Liver (tissue), 8 donors: ENCODE measurements at regions not wholly inside any gene's neighbourhood (a gene's known extent, or its start where the extent isn't known, plus 50 kb on each side); places are given as distances from the start of the nearest gene placed in this dataset.

Source experiments
- DNase-seq: peaks from one replicate; pipeline ENCODE4 v3.0.0-alpha.2; 2017; ENCODE audit warnings: low spot score
- H3K27ac ChIP-seq, 2 donors: one replicate each; pipeline ENCODE4 v1.7.0; 2013; ENCODE audit warnings: inconsistent platforms in 2 of 2, low read length in 2 of 2, control low read depth in 1 of 2, low read depth in 1 of 2, mild to moderate bottlenecking in 1 of 2
- H3K27me3 ChIP-seq, 4 donors: one replicate each; pipeline versions ENCODE4 v1.6.1 to v1.7.0; 2013; ENCODE audit warnings: low read length in 3 of 4, inconsistent platforms in 1 of 4, mild to moderate bottlenecking in 1 of 4, moderate library complexity in 1 of 4; ENCODE audit not compliant: control insufficient read depth in 4 of 4, insufficient read depth in 4 of 4
- H3K36me3 ChIP-seq, 4 donors: one replicate each; pipeline versions ENCODE4 v1.6.1 to v1.7.0; 2013; ENCODE audit warnings: low read length in 3 of 4, mild to moderate bottlenecking in 3 of 4, low read depth in 1 of 4, moderate library complexity in 1 of 4; ENCODE audit not compliant: control insufficient read depth in 4 of 4, insufficient read depth in 3 of 4
- H3K4me1 ChIP-seq, 4 donors: one replicate each; pipeline versions ENCODE4 v1.6.1 to v1.7.0; 2013; ENCODE audit warnings: low read length in 3 of 4, mild to moderate bottlenecking in 3 of 4, moderate library complexity in 1 of 4; ENCODE audit not compliant: control insufficient read depth in 4 of 4, insufficient read depth in 4 of 4
- H3K4me3 ChIP-seq, 3 donors: one replicate each; pipeline versions ENCODE4 v1.6.1 to v1.7.0; 2013; ENCODE audit warnings: low read length in 3 of 3, control low read depth in 1 of 3, low read depth in 1 of 3, mild to moderate bottlenecking in 1 of 3
- H3K9ac ChIP-seq, 2 donors: one replicate each; pipeline ENCODE4 v1.7.0; 2013; ENCODE audit warnings: low read length in 2 of 2, mild to moderate bottlenecking in 2 of 2, moderate library complexity in 2 of 2, control low read depth in 1 of 2, low read depth in 1 of 2
- H3K9me3 ChIP-seq, 4 donors: one replicate each; pipeline versions ENCODE4 v1.6.1 to v1.7.0; 2013; ENCODE audit warnings: low read length in 3 of 4; ENCODE audit not compliant: control insufficient read depth in 4 of 4
- EGR1 ChIP-seq, 2 donors: IDR thresholded peaks; 2 replicates each; pipeline ENCODE4 v1.6.1; 2016 to 2018; ENCODE audit warnings: antibody characterized with exemption in 2 of 2, low read depth in 2 of 2
- FOXA1 ChIP-seq: IDR thresholded peaks from 2 replicates; pipeline ENCODE4 v1.6.1; 2016; ENCODE audit warnings: antibody characterized with exemption
- FOXA2 ChIP-seq: IDR thresholded peaks from 2 replicates; pipeline ENCODE4 v1.6.1; 2016; ENCODE audit warnings: antibody characterized with exemption
- GABPA ChIP-seq, 2 donors: IDR thresholded peaks in 1 of 2; conservative IDR thresholded peaks in 1 of 2; 2 replicates each; pipeline ENCODE4 v1.6.1; 2016; ENCODE audit warnings: antibody characterized with exemption in 2 of 2, mild to moderate bottlenecking in 1 of 2, moderate library complexity in 1 of 2
- JUND ChIP-seq, 2 donors: IDR thresholded peaks; 2 replicates each; pipeline ENCODE4 v1.6.1; 2016; ENCODE audit warnings: antibody characterized with exemption in 2 of 2
- NR2F2 ChIP-seq: IDR thresholded peaks from 2 replicates; pipeline ENCODE4 v1.6.1; 2016; ENCODE audit warnings: antibody characterized with exemption
- RXRA ChIP-seq, 2 donors: IDR thresholded peaks; 2 replicates each; pipeline ENCODE4 v1.6.1; 2017 to 2018; ENCODE audit warnings: antibody characterized with exemption in 2 of 2, mild to moderate bottlenecking in 1 of 2
- TAF1 ChIP-seq: conservative IDR thresholded peaks from 2 replicates; pipeline ENCODE4 v1.6.1; 2016; ENCODE audit warnings: antibody characterized with exemption, mild to moderate bottlenecking
- YY1 ChIP-seq: IDR thresholded peaks from 2 replicates; pipeline ENCODE4 v1.6.1; 2016; ENCODE audit warnings: antibody characterized with exemption, mild to moderate bottlenecking
- WGBS: extraction: QIAGEN DNeasy Blood & Tissue Kit; methylation state at CpG from one replicate; pipeline ENCODE4 v1.1.7; 2013; 5-methylcytosine and 5-hydroxymethylcytosine counted together
- TF ChIP-seq, protein P1 (sequence below): IDR thresholded peaks from 2 replicates; pipeline ENCODE4 v1.6.1; 2016; ENCODE audit warnings: antibody characterized with exemption
- TF ChIP-seq, protein P2 (sequence below): fragments of 150-350 bp; IDR thresholded peaks from 2 replicates; pipeline ENCODE4 v1.5.1; 2017; ENCODE audit warnings: improper control_type of control experiment, low read depth, low read length; ENCODE audit not compliant: missing input control
- TF ChIP-seq, protein P3 (sequence below): IDR thresholded peaks from 2 replicates; pipeline ENCODE4 v1.6.1; 2016; ENCODE audit warnings: antibody characterized with exemption
- TF ChIP-seq, protein P4 (sequence below): IDR thresholded peaks from 2 replicates; pipeline ENCODE4 v1.6.1; 2016; ENCODE audit warnings: antibody characterized with exemption, mild to moderate bottlenecking
- TF ChIP-seq, protein P5 (sequence below): IDR thresholded peaks from 2 replicates; pipeline ENCODE4 v1.6.1; 2016; ENCODE audit warnings: antibody characterized with exemption
- donor health status: healthy.
- donor health status: healthy.
- donor health status: healthy.
- donor health status: healthy.
- donor health status: healthy.

DNA sequence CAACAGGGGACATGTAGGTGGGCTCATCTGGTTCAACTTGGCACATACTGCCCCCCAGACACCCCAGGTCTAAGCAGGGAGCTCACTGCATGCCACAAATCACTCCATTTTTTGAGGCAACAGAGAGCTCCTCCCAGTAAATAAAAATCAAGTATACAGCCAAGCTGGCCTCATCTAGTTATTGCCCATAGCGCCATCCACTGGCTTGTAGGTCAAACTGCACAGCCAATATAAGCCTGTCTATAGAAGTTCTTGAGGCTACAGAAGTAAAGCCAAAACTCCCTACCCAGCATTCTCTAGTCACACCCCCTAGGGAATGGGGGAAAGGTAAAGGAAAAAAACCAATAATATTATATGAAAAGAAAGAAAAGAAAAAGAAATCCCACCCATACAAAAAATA is 453.7 kb downstream of the ZNF385D start:
- no peaks in the 10 kb centered on the region for H3K36me3 ChIP-seq
- no peak for DNase-seq
- H3K4me1 ChIP-seq: no peaks in the 10 kb centered on the region
- WGBS: 26% methylated on average over 1 of the region's 1 CpG
- TF ChIP-seq RXRA (IDR thresholded peaks at IDR 0.05): no peak
- TF ChIP-seq JUND (IDR thresholded peaks at IDR 0.05): no peak
- no peak for TF ChIP-seq NR2F2
- TF ChIP-seq, protein P1, sequence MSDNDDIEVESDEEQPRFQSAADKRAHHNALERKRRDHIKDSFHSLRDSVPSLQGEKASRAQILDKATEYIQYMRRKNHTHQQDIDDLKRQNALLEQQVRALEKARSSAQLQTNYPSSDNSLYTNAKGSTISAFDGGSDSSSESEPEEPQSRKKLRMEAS: no peak
- no peak for TF ChIP-seq EGR1 (IDR thresholded peaks at IDR 0.05; ENCODE audit: low read depth in 2 of 2)
- TF ChIP-seq, protein P2, sequence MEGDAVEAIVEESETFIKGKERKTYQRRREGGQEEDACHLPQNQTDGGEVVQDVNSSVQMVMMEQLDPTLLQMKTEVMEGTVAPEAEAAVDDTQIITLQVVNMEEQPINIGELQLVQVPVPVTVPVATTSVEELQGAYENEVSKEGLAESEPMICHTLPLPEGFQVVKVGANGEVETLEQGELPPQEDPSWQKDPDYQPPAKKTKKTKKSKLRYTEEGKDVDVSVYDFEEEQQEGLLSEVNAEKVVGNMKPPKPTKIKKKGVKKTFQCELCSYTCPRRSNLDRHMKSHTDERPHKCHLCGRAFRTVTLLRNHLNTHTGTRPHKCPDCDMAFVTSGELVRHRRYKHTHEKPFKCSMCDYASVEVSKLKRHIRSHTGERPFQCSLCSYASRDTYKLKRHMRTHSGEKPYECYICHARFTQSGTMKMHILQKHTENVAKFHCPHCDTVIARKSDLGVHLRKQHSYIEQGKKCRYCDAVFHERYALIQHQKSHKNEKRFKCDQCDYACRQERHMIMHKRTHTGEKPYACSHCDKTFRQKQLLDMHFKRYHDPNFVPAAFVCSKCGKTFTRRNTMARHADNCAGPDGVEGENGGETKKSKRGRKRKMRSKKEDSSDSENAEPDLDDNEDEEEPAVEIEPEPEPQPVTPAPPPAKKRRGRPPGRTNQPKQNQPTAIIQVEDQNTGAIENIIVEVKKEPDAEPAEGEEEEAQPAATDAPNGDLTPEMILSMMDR: no peak
- TF ChIP-seq GABPA (IDR thresholded peaks at IDR 0.05 in 1 of 2, conservative IDR thresholded peaks at IDR 0.05 in 1 of 2): no peak
- TF ChIP-seq, protein P3, sequence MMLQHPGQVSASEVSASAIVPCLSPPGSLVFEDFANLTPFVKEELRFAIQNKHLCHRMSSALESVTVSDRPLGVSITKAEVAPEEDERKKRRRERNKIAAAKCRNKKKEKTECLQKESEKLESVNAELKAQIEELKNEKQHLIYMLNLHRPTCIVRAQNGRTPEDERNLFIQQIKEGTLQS: no peak
- TF ChIP-seq FOXA2: no peak
- TF ChIP-seq FOXA1: no peak
- TF ChIP-seq TAF1: no peak
- TF ChIP-seq, protein P4, sequence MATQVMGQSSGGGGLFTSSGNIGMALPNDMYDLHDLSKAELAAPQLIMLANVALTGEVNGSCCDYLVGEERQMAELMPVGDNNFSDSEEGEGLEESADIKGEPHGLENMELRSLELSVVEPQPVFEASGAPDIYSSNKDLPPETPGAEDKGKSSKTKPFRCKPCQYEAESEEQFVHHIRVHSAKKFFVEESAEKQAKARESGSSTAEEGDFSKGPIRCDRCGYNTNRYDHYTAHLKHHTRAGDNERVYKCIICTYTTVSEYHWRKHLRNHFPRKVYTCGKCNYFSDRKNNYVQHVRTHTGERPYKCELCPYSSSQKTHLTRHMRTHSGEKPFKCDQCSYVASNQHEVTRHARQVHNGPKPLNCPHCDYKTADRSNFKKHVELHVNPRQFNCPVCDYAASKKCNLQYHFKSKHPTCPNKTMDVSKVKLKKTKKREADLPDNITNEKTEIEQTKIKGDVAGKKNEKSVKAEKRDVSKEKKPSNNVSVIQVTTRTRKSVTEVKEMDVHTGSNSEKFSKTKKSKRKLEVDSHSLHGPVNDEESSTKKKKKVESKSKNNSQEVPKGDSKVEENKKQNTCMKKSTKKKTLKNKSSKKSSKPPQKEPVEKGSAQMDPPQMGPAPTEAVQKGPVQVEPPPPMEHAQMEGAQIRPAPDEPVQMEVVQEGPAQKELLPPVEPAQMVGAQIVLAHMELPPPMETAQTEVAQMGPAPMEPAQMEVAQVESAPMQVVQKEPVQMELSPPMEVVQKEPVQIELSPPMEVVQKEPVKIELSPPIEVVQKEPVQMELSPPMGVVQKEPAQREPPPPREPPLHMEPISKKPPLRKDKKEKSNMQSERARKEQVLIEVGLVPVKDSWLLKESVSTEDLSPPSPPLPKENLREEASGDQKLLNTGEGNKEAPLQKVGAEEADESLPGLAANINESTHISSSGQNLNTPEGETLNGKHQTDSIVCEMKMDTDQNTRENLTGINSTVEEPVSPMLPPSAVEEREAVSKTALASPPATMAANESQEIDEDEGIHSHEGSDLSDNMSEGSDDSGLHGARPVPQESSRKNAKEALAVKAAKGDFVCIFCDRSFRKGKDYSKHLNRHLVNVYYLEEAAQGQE: no peak
- H3K4me3 ChIP-seq: no peak overlapping the region
- peaks cover 0 to 3% (median 1%) of the 10 kb centered on the region in 4 donors for H3K9me3 ChIP-seq
- no peaks in the 10 kb centered on the region for H3K27me3 ChIP-seq
- no peak overlapping the region for H3K27ac ChIP-seq
- no peak overlapping the region for H3K9ac ChIP-seq

DNA sequence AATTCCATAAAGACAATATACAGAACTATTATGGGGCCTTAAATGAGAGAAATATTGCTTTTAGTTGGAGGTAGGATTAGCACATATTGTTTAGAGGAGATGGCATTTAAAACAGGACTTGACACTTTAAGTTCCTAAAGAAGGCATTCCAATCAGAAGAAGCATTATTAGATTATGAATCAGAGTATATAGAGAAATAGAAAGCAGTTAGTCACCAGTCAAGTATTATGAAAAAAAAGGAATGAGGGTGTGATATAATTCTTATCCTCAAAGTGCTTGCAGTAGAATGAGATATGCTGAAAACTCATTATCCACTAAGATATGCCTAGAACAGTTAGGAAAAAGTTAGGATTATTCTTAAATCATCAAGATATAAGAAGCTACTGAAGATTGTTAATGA is 456.2 kb downstream of the ZNF385D start:
- Histone ChIP-seq H3K27ac (no peak overlapping the region), H3K36me3 (no peaks in the 10 kb centered on the region), H3K9me3 (peaks cover 0 to 3% (median 0%) of the 10 kb centered on the region in 4 donors), H3K27me3 (no peaks in the 10 kb centered on the region), H3K4me3 (no peak overlapping the region), H3K4me1 (no peaks in the 10 kb centered on the region), H3K9ac (no peak overlapping the region)
- DNase-seq: no peak
- no peak for TF ChIP-seq YY1
- TF ChIP-seq, protein P5, sequence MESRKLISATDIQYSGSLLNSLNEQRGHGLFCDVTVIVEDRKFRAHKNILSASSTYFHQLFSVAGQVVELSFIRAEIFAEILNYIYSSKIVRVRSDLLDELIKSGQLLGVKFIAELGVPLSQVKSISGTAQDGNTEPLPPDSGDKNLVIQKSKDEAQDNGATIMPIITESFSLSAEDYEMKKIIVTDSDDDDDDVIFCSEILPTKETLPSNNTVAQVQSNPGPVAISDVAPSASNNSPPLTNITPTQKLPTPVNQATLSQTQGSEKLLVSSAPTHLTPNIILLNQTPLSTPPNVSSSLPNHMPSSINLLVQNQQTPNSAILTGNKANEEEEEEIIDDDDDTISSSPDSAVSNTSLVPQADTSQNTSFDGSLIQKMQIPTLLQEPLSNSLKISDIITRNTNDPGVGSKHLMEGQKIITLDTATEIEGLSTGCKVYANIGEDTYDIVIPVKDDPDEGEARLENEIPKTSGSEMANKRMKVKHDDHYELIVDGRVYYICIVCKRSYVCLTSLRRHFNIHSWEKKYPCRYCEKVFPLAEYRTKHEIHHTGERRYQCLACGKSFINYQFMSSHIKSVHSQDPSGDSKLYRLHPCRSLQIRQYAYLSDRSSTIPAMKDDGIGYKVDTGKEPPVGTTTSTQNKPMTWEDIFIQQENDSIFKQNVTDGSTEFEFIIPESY: no peak
- TF ChIP-seq, protein P3: no peak
- TF ChIP-seq JUND (IDR thresholded peaks at IDR 0.05): no peak
